Skin of body (tissue), 1 donor: ENCODE measurements at regions not wholly inside any gene's neighbourhood (a gene's known extent, or its start where the extent isn't known, plus 50 kb on each side); places are given as distances from the start of the nearest gene placed in this dataset.

Experiments
- DNase-seq: peaks from one replicate; lab custom pipeline; 2025; lab: John Stamatoyannopoulos, UW

- DNase-seq = peak; percentile 86
Observed at GRCh38 chr2:215749092-215749957, 264.0 kb downstream of the MREG start.

GRCh38 chr2:215748446-215748845 lies 264.9 kb downstream of the MREG start:
- no peak for DNase-seq

DNA sequence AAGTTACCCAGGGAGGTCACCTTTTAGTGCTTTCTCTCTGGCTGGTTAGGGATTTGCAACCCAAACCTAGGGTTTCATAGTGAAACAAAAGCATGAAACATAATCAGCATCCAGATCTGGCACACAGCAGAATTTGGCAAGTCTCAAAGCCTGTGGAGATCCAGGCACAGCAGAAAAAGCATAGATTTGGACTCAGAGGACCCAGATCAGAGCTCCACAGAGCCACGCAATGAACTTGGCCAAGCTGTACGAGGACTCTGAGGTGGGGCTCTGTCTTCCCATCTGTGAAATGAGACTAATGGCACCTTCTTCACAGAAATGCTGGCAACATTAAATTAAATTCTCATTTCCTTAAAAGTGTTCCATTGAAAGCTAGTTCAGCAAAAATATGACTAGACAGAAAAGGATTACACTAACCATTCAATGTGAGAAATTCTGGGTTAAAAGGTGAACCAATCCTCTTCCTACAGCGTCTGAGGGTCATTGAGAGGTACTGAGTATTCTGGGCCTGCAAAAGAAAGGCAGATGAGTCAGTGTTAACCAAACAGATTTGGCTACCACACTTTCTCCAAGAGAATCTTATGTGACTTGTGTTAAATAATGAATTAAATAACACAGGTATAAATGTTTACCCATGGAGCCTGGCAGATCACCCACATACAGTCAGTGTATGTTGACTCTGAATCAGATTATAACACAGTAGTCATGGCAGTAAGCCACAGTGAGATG lies 266.3 kb downstream of the MREG start:
- no peak for DNase-seq

GRCh38 chr2:215746226-215746886 lies 267.0 kb downstream of the MREG start:
- no peak for DNase-seq

- DNase-seq = no peak
Observed at GRCh38 chr2:215745331-215745730, 268.0 kb downstream of the MREG start.

- DNase-seq = no peak
Observed at GRCh38 chr2:215744514-215744913, 268.8 kb downstream of the MREG start.

- no peak for DNase-seq
Observed at GRCh38 chr2:215743066-215743465, 270.3 kb downstream of the MREG start.

- DNase-seq = no peak
Observed at GRCh38 chr2:215742021-215742420, 271.3 kb downstream of the MREG start.

GRCh38 chr2:215740071-215740470 lies 273.3 kb downstream of the MREG start:
- DNase-seq = no peak

DNA sequence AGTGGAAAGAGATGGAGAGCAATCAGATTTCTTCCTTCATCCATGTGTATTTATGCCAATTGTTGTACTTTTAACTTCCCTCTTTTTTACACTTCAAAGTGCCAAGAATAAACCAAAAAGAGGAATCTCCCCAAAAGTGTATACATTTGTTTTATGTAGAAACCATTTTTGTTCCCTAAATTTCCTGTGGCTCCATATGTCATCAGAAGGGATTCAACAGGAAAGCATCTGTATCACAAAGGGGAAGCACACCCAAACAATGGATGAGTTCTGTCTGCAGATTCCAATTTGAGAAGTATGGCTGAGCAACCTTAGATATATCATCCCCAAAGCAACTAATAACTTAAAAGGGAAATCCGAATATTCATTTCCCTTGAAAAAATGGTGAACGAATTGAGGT lies 275.0 kb downstream of the MREG start:
- no peak for DNase-seq

- DNase-seq = no peak
Observed at GRCh38 chr2:215737477-215737876, 275.9 kb downstream of the MREG start.

DNA sequence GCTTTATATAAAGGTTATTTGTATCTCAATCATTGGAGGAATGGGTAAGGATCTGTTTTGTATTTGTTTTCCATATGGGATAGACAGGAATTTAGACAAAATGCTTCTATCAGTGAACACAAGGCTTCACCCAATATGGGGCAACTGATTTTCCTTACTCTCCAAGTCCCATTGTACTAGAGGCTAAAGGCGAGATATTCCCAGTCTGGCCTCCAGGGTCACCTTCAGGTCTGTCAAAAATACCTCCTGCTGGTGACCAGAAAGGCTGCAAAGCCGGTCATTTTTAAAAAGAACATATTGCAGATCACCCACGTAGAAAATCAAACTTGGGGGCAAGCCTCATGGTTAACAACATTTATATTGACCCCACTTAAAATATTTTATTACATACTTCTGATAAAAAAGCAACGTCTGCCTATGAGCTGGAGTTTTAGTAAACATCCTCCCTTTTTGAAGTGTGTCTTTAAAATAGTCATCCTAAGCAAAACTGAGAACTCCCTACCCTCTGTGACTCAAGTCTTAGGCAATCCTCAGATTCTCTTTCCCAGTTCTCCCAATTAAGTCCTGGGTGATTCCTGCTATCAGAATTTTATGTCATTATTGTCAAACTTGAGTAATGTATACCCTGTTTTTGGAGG lies 276.6 kb downstream of the MREG start:
- no peak for DNase-seq

GRCh38 chr2:215731108-215731658 lies 282.2 kb downstream of the MREG start:
- DNase-seq = no peak

DNA sequence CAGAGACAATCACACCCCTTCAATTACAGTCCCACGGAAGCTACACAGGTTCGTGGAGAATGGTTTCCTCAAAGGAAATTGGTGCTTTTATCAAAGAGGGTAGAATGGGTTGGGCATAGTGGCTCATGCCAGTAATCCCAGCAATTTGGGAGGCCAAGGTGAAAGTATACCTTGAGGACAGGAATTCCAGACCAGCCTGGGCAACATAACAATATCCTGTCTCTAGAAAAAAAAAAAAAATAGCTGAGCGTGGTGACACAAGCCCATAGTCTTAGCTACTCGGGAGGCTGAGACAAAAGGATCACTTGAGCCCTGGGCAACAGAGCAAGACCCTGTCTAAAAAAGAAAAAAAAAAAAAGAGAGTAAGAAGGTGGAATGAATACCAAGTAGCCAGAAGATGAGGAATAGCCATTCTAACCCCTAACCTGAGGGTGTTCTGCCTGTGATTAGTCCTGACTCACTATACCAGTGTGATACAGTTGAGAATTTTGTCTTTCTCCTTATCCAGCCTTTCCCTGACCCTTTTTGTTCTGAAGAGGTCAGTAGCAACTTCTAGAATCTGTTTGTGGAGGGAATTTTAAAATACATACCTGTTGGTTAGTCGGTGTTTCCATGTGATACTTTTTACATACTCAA lies 283.2 kb downstream of the MREG start:
- DNase-seq = no peak

DNA sequence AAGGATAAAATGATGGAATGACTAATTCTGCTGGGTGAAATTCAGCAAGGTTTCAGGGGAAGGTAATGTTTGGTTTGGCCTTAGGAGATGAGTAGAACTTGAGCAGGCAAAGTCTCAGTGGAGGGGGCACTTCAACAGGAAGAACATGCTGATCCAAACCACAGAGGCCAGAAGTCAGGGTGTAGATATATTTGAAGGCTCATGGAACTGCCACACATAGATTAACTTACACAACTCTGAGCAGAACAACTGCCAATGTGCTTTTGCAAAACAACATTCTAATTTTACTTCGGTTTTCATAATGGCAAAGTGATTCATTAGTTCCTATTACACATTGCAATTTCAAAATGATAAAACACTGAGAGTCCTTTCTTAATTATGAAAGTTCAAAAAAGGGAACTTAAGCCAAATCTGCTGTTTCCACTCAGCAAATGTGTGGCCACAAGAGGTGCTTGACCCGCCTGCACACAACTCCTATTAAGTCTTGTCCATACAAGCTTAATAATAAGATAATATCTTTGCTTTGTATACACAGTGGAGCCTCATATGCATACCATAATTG lies 284.8 kb downstream of the MREG start:
- no peak for DNase-seq

DNA sequence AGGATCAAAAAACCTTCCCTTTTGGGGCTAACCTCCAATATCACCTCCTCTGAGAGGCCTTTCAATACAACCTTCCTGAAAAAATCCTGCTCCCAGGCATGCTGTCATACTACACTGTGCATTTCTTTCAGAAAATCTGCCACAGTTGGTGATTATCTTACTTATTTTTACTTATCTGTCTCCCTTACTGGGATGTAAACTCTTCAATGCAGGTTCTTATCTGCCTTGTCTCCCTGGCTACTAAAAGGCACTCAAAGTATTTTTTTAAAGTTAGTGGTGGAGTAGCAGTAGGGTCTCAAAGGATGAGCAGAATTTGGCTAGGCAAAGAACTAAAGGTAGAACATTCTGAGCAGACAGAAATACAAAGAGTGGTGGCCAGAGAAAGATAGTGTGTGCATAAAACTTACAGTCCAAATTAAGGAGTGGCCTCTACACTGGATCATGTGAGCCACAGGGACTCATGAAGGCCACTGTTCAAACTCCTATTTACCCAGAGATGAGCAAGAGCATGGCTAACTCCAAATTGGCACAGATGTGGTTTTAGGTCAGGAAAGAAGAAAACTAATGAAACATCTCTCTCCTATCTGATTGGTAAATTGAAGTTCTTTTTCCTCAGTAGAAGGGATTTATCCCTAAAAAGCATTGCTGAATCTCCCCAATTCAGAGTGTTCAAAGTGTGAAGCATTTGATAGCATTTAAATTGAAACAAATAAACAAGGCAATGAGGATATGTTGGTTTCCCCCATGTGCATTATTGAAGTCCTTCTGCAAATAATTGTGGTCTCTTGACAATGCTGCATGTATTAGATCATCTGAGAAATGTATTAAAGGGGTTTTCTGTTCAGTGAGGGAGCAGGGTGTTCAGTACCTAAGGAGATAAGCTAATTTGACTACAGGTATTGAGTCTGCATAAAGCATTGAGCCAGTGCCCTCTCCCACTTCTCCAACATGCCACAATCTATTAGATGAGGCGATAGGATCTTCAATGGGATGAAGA lies 285.5 kb downstream of the MREG start:
- no peak for DNase-seq

DNA sequence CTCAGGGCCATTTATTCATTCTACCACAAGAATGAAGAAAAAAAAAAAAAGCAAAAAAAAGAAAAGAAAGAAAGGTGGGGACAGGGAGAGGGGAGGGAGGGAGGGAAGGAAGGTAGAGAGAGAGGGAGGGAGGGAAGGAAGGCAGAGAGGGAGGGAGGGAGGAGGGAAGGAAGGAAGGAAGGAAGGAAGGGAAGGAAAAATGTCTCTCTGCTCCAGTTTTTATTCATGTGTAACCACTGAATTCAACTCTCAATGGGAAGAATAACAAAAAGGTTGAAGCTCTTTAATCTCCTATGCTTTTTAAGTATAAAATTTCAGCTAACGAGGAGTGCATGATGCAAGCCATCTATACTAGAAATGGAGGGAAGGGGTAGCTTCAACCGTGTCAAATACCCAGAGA lies 287.3 kb downstream of the MREG start:
- no peak for DNase-seq

DNA sequence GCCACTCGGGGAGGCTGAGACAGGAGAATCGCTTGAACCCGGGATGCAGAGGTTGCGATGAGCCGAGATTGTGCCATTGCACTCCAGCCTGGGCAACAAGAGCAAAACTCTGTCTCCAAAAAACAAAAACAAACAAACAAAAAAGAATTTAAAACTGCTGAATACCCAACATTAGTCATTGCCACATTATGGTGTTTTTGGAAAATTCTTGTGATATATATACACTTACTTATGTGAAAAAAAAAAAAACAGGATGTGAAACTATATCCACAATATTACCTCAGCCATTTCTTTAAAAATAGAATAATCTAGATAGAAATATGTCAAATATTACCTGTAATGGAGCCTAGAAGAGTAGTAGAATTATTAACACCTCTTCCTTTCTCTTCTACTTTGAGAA lies 288.3 kb upstream of the FN1 start:
- no peak for DNase-seq

DNA sequence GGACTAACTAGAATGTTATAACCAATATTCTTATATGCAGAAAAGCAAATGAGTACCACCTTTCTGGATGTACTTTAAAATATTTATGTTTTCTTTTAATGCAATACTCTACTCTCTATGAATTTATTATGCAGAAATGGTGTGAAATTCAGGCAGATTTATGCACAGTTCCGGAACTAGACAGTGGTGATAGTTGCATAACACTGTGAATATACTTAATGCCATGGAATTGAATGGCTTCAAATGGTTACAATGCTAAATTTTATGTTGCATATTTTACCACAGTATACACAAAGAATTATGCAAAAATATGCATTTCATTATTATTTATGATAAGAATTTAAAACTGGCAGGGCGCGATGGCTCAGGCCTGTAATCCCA lies 287.8 kb upstream of the FN1 start:
- no peak for DNase-seq
